HG03103 (cell line): ENCODE measurements at regions not wholly inside any gene's neighbourhood (a gene's known extent, or its start where the extent isn't known, plus 50 kb on each side); places are given as distances from the start of the nearest gene placed in this dataset.
"Not testable (repeated sequence)": the region's sequence is repeated elsewhere in the genome, so short reads cannot be mapped to it uniquely, and the experiment has no call there.

Experiments used
- ATAC-seq: cut with Tn5 transposase; IDR thresholded peaks from one replicate; pipeline ENCODE4 v1.9.1; 2021; ENCODE audit warnings: low read depth; ENCODE audit not compliant: unreplicated experiment

GRCh38 chr20:25991756-25992130, 295.1 kb upstream of the ZNF337 start:
- no peak for ATAC-seq

GRCh38 chr20:25991051-25991755, 294.6 kb upstream of the ZNF337 start:
- ATAC-seq: no peak

- ATAC-seq: not testable (repeated sequence)
These were observed 293.0 kb upstream of the ZNF337 start for GRCh38 chr20:25989686-25990085.

GRCh38 chr20:25989196-25989595, 292.5 kb upstream of the ZNF337 start:
- no peak for ATAC-seq

GRCh38 chr20:25987928-25988560, 291.4 kb upstream of the ZNF337 start:
- ATAC-seq: not testable (repeated sequence)

- ATAC-seq: peak; percentile 85
These were observed 290.6 kb upstream of the ZNF337 start for GRCh38 chr20:25987073-25987927.

GRCh38 chr20:25985597-25985996, 288.9 kb upstream of the ZNF337 start:
- no peak for ATAC-seq

GRCh38 chr20:25984933-25985332, 288.3 kb upstream of the ZNF337 start:
- ATAC-seq: no peak

GRCh38 chr20:25982701-25983100, 286.0 kb upstream of the ZNF337 start:
- ATAC-seq: not testable (repeated sequence)

GRCh38 chr20:25978450-25979190, 282.0 kb upstream of the ZNF337 start:
- ATAC-seq: not testable (repeated sequence)

- ATAC-seq: not testable (repeated sequence)
These were observed 279.2 kb upstream of the ZNF337 start for GRCh38 chr20:25975816-25976215.

- not testable (repeated sequence) for ATAC-seq
These were observed 268.6 kb upstream of the ZNF337 start for GRCh38 chr20:25965203-25965602.

GRCh38 chr20:25953876-25954275, 257.2 kb upstream of the ZNF337 start:
- not testable (repeated sequence) for ATAC-seq

- not testable (repeated sequence) for ATAC-seq
These were observed 238.6 kb upstream of the ZNF337 start for GRCh38 chr20:25935230-25935629.

- not testable (repeated sequence) for ATAC-seq
These were observed 236.2 kb upstream of the ZNF337 start for GRCh38 chr20:25932806-25933205.

GRCh38 chr20:25932170-25932569, 235.5 kb upstream of the ZNF337 start:
- ATAC-seq: not testable (repeated sequence)

GRCh38 chr20:25902321-25902720, 205.7 kb upstream of the ZNF337 start:
- not testable (repeated sequence) for ATAC-seq

GRCh38 chr20:25898663-25899062, 202.0 kb upstream of the ZNF337 start:
- ATAC-seq: not testable (repeated sequence)

GRCh38 chr20:25879096-25879495, 182.4 kb upstream of the ZNF337 start:
- not testable (repeated sequence) for ATAC-seq

GRCh38 chr20:25868650-25868979, 172.0 kb upstream of the ZNF337 start:
- ATAC-seq: not testable (repeated sequence)
